Immature natural killer cell (primary cell): ENCODE measurements at regions not wholly inside any gene's neighbourhood (a gene's known extent, or its start where the extent isn't known, plus 50 kb on each side); places are given as distances from the start of the nearest gene placed in this dataset.

Experiments used
- DNase-seq, 3 donors: peaks; one replicate each; pipeline ENCODE4 v3.0.0; 2022; ENCODE audit warnings: mixed read lengths in 1 of 3
- H3K27ac Mint-ChIP-seq, 6 donors: one replicate each; pipeline ENCODE4 v1.8.0; 2020; ENCODE audit warnings: mixed read lengths in 6 of 6, mild to moderate bottlenecking in 5 of 6, inconsistent platforms in 4 of 6, moderate library complexity in 3 of 6
- H3K27me3 Mint-ChIP-seq, 3 donors: one replicate each; pipeline ENCODE4 v1.8.0; 2020 to 2021; ENCODE audit warnings: low read depth in 3 of 3, mild to moderate bottlenecking in 3 of 3, mixed read lengths in 3 of 3, moderate library complexity in 3 of 3, inconsistent platforms in 1 of 3
- H3K36me3 Mint-ChIP-seq, 3 donors: one replicate each; pipeline ENCODE4 v1.8.0; 2020; ENCODE audit warnings: mixed read lengths in 3 of 3, inconsistent platforms in 2 of 3, mild to moderate bottlenecking in 2 of 3
- H3K4me1 Mint-ChIP-seq, 2 donors: one replicate each; pipeline ENCODE4 v1.8.0; 2020; ENCODE audit warnings: inconsistent platforms in 2 of 2, mild to moderate bottlenecking in 2 of 2, mixed read lengths in 2 of 2, moderate library complexity in 1 of 2
- H3K4me3 Mint-ChIP-seq, 5 donors: one replicate each; pipeline ENCODE4 v1.8.0; 2020; ENCODE audit warnings: mild to moderate bottlenecking in 5 of 5, mixed read lengths in 5 of 5, inconsistent platforms in 3 of 5, moderate library complexity in 3 of 5
- H3K9me3 Mint-ChIP-seq, 6 donors: one replicate each; pipeline ENCODE4 v1.8.0; 2020; ENCODE audit warnings: mild to moderate bottlenecking in 6 of 6, mixed read lengths in 6 of 6, inconsistent platforms in 4 of 6, moderate library complexity in 3 of 6

DNA sequence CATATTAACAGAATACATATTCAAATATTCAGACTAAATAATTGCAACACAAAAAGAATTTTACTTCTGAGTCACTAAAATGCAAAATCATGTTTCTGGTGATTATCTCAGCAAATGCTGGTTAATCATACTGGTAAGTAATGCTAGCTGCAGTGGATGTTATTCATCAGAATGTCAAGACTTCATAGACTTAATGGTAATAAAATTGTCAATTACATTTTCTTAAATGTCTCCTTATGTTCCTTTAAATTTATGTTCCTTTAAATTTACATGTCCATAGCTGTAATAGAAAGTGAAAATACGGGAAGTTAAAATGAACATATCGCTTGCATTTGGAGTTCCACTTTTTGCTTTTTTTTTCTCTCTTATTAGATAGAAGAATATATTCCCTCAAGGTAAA, 853.0 kb downstream of the SLITRK6 start:
- Mint-ChIP-seq H3K4me1 (no peaks in the 10 kb centered on the region), H3K9me3 (peaks cover 6 to 28% (median 20%) of the 10 kb centered on the region in 6 donors), H3K36me3 (peaks cover 0 to 4% (median 0%) of the 10 kb centered on the region in 3 donors), H3K4me3 (no peak overlapping the region), H3K27me3 (no peaks in the 10 kb centered on the region), H3K27ac (no peak overlapping the region)
- DNase-seq = no peak

DNA sequence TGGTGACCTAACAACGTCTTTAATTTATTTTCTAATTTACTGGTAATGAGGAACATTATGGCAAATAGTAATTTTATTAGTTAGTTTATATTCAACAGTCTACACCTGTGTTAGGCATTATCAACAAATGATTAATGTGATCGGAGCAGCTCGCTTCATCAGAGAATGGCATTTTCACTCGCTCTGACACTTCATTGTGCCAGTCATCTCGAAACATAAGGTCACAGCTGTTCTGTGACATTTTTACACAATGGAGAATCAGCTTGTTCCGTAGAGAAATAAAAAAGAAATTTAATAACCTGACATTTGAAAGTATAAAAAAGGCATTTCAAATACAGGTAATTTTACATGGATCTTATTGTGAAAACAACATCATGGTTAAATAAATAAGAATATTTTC, 858.4 kb downstream of the SLITRK6 start:
- no peaks in the 10 kb centered on the region for H3K4me1 Mint-ChIP-seq
- H3K4me3 Mint-ChIP-seq = no peak overlapping the region
- DNase-seq = no peak

DNA sequence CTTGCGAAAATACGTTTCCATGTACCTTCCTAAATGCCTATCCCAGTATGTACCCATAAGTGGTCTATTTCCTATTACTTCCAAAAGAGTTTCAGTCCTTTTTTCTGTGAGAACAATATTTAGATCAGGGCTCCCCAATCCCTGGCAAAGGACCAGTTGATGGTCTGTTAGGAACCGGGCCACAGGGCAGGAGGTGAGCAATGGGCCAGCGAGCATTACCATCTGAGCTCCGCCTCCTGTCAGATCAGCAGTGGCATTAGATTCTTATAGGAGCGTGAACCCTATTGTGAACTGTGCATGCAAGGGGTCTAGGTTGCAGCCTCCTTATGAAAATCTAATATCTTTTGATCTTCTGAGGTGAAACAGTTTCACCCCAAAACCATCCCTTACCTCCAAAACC, 859.1 kb downstream of the SLITRK6 start:
- peaks cover 0 to 8% (median 3%) of the 10 kb centered on the region in 6 donors for H3K9me3 Mint-ChIP-seq
- H3K36me3 Mint-ChIP-seq = no peaks in the 10 kb centered on the region
- no peak for DNase-seq
- H3K27ac Mint-ChIP-seq = no peak overlapping the region
- H3K4me3 Mint-ChIP-seq = no peak overlapping the region
- peaks cover 0 to 3% of the 10 kb centered on the region in 2 donors for H3K4me1 Mint-ChIP-seq
- H3K27me3 Mint-ChIP-seq = no peaks in the 10 kb centered on the region

More for the DNA sequence above, 858.4 kb downstream of the SLITRK6 start:
- Mint-ChIP-seq H3K36me3 (no peaks in the 10 kb centered on the region), H3K27ac (no peak overlapping the region), H3K27me3 (no peaks in the 10 kb centered on the region), H3K9me3 (peaks cover 0 to 12% (median 3%) of the 10 kb centered on the region in 6 donors)

DNA sequence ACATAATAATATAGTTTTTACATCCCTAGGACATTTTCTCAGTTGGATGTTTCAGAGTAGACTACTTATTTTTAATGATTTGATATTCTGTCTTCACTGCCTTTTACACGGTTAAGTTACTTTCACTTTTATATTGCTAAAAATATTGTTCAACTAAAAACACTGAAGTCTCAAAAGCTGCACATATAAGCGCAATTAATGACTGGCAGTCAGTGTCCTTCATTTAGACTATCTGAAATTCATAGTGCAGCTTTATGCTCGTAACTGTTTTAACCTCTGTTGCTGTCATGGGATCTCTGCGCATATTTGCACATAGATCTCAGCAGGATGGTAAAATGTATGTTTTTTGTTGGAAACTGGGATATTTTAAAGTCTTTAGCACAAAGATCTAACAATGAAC, 864.3 kb downstream of the SLITRK6 start:
- Mint-ChIP-seq H3K9me3 (peaks cover 0 to 2% (median 0%) of the 10 kb centered on the region in 6 donors), H3K27me3 (no peaks in the 10 kb centered on the region), H3K4me1 (peaks cover 0 to 12% of the 10 kb centered on the region in 2 donors), H3K4me3 (peak overlapping the region; percentile 12 to 45 (median 42)), H3K27ac (no peak overlapping the region), H3K36me3 (no peaks in the 10 kb centered on the region)
- no peak for DNase-seq

DNA sequence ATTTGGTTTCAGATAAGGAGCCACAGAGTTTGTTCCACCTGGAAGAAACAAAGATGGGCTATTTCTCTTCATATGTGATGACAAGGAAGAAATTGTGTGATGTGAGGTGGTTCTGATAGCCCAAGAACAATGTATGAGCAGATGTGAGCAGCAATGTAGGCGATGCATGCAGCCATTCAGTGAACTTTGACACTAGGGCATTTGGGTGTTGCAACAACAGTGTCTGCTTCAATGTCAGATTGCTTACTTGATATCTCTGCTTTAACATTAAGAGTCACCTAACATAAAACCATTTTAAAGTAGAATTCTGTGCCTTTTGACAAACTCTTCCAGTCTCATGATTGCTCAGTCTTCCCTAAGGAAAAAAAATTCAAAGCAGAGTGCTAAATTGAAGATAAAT, 865.4 kb downstream of the SLITRK6 start:
- Mint-ChIP-seq H3K9me3 (peaks cover 0 to 2% (median under 1%) of the 10 kb centered on the region in 6 donors), H3K36me3 (no peaks in the 10 kb centered on the region), H3K4me1 (peaks cover 0 to 12% of the 10 kb centered on the region in 2 donors), H3K4me3 (no peak overlapping the region), H3K27ac (no peak overlapping the region), H3K27me3 (no peaks in the 10 kb centered on the region)
- no peak for DNase-seq

DNA sequence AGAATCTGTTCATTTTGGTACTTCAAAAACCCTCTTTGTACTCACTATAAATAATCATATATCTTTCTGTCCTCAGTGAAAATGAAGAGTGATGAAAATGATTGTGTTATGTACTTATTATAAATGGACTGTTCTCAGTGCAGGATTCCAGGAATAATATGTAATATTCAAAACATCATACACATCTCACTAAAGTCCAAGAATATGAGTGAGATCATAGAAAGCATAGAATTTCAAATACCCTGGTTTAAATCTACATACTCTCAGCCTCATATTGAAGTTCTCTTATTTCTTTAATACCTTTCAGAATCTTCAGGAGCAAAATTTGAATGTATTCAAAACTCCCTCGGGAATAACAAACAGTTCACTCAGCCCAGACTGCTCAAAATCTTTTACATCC, 868.0 kb downstream of the SLITRK6 start:
- Mint-ChIP-seq H3K27ac (no peak overlapping the region), H3K4me3 (no peak overlapping the region), H3K36me3 (no peaks in the 10 kb centered on the region), H3K4me1 (peaks cover 0 to 12% of the 10 kb centered on the region in 2 donors), H3K9me3 (peaks cover 0 to 9% (median 4%) of the 10 kb centered on the region in 6 donors), H3K27me3 (peaks cover 0 to 2% (median 0%) of the 10 kb centered on the region in 3 donors)
- DNase-seq = no peak

DNA sequence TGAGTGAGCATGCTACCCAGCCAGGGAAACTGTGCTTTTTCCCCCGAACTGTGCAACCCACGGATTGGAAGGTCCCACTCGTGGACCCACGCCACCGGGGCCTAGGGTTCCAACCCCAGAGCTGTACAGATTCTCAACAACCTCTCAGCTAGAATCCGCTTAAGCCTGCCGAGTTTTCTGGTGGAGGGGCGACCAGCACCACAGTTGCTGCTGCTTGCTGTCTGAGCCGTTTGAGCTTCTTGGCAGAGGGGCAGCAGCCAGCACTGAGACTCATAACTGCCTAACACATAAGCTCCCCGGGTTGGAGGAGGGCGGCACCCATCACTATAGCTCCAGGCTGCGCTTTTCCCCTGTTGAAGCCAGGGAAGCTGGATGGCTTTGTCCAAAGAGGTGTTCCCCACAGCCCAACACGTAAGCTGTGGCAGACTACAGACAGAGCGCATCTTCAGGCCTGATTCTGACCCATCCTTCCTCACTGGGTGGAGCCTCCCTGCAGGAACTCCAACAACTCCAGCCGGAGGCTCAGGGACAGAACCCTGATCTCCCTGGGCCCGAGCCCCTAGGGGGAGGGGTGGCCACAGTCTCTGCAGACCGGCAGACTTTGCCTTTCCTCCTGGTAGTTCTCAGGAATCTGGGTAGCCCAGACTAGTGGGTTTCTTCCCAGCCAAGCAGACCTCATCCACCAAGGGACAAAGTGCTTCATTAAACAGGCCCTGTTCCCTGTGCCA, 871.6 kb downstream of the SLITRK6 start:
- Mint-ChIP-seq H3K4me1 (no peaks in the 10 kb centered on the region), H3K4me3 (no peak overlapping the region), H3K27ac (no peak overlapping the region), H3K9me3 (peaks cover 0 to 9% (median 4%) of the 10 kb centered on the region in 6 donors), H3K27me3 (peaks cover 0 to 2% (median 0%) of the 10 kb centered on the region in 3 donors), H3K36me3 (no peaks in the 10 kb centered on the region)
- no peak for DNase-seq

DNA sequence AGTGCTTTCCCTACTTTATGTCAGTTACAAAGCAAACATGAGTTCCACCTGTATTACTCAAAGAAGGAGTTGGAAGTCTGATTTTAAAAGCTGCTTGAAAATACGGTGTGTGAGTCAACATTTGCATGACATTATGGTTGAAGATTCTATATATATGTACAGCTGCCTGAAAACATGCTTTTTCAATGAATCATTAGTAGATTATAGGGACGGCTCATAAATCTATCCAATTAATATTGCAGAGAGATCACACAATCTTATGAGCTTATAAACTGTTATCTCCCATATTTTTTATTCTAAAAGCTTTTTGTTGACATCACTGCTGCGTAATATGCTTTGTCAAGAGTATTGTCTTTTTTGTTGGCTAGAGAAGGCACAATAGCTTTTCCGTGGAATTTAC, 873.8 kb downstream of the SLITRK6 start:
- Mint-ChIP-seq H3K36me3 (no peaks in the 10 kb centered on the region), H3K27ac (no peak overlapping the region), H3K4me1 (no peaks in the 10 kb centered on the region), H3K27me3 (peaks cover 0 to 2% (median 0%) of the 10 kb centered on the region in 3 donors), H3K4me3 (no peak overlapping the region), H3K9me3 (peaks cover 0 to 9% (median 3%) of the 10 kb centered on the region in 6 donors)
- DNase-seq = no peak

DNA sequence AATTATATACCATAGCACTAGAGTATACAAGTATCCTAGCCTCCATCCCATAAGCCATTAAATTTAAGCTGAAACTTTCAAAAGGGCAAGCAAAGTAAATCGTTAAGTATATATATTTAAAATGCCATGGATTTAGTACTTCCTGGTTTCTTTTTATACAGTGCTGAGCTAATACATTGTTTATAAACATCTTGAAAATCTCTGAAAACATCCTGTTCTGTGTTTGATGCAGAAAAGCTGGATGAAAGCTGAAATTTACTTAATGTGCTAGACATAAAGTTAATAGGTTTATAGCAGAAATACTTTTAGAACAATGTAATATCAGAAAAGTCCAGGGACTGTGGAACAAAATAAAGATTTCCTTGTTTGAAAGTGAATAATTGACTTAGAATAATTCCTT, 875.4 kb downstream of the SLITRK6 start:
- Mint-ChIP-seq H3K4me1 (no peaks in the 10 kb centered on the region), H3K4me3 (no peak overlapping the region), H3K27ac (no peak overlapping the region), H3K9me3 (peaks cover 0 to 8% (median 3%) of the 10 kb centered on the region in 6 donors), H3K27me3 (peaks cover 0 to 2% (median 0%) of the 10 kb centered on the region in 3 donors), H3K36me3 (no peaks in the 10 kb centered on the region)
- DNase-seq = no peak

DNA sequence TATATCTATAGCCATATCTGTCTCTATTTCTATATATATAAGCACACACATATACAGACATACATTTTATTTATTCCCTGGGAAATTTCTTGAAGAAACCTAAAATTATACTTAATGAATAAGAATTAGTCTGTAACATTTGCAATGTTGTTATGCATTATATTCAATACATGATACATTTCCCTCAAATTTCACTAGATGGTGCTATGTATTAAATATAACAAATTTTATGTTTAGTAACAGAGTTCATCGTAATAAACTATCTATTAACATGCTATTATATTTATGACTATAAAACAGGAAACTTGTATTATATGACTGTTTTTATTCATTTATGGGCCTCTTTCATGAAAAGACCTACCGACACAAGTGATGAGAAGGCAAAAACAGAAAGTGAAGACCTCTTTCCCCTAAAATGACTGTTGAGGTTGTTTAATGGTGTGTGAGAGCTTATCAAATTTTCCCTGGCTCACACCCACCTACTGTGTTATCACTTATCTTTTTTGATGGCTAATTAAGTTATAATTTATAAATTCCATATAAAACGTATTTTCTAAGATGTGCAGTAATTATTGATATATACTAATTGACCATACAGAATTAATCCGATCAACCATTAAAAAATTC, 881.9 kb downstream of the SLITRK6 start:
- H3K4me1 Mint-ChIP-seq = no peaks in the 10 kb centered on the region
- no peak overlapping the region for H3K27ac Mint-ChIP-seq
- no peak overlapping the region for H3K4me3 Mint-ChIP-seq
- H3K36me3 Mint-ChIP-seq = no peaks in the 10 kb centered on the region
- peaks cover 0 to 7% (median 3%) of the 10 kb centered on the region in 6 donors for H3K9me3 Mint-ChIP-seq
- no peak for DNase-seq
- H3K27me3 Mint-ChIP-seq = no peaks in the 10 kb centered on the region

DNA sequence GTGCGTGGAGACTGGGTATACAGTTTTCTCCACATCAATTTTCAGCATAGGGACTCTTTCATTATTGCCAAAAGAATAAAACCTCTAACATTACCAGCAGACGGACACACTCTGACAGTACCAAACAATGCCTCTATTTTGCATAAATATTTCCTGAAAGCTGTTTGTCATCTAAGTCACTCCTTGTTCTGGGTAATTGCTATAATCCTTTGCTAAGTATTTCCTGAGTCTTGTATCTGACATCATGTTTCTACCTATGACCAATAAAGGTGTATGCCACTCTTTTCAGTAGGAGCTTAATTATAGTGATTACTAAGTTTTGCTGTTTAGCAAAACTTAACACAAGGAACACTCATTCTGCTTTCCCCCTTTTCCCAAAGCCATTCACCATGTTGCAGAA, 886.5 kb downstream of the SLITRK6 start:
- Mint-ChIP-seq H3K4me3 (no peak overlapping the region), H3K27me3 (no peaks in the 10 kb centered on the region), H3K9me3 (peaks cover 0 to 8% (median 3%) of the 10 kb centered on the region in 6 donors), H3K36me3 (no peaks in the 10 kb centered on the region), H3K27ac (no peak overlapping the region), H3K4me1 (no peaks in the 10 kb centered on the region)
- no peak for DNase-seq

DNA sequence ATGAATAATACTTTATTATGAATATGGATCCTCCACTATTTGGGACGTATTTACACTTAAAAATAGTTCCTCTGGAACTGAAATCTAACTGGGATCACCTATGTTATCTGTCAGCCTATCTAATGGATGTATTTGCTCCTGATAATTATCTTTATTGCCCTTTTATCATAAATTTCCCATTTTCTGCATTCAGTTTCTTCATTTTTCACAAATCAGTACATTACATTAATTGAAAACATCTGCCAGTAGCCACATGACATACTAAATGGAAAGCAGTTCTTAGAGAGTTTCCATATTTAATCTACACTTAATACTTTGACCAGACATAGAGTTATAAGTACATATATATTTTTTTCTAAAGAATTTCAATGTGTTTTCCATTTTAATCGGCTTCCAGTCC, 888.8 kb downstream of the SLITRK6 start:
- no peak for DNase-seq
- no peak overlapping the region for H3K27ac Mint-ChIP-seq
- no peaks in the 10 kb centered on the region for H3K4me1 Mint-ChIP-seq
- H3K27me3 Mint-ChIP-seq = no peaks in the 10 kb centered on the region
- H3K4me3 Mint-ChIP-seq = no peak overlapping the region
- peaks cover 0 to 8% (median 3%) of the 10 kb centered on the region in 6 donors for H3K9me3 Mint-ChIP-seq
- no peaks in the 10 kb centered on the region for H3K36me3 Mint-ChIP-seq

DNA sequence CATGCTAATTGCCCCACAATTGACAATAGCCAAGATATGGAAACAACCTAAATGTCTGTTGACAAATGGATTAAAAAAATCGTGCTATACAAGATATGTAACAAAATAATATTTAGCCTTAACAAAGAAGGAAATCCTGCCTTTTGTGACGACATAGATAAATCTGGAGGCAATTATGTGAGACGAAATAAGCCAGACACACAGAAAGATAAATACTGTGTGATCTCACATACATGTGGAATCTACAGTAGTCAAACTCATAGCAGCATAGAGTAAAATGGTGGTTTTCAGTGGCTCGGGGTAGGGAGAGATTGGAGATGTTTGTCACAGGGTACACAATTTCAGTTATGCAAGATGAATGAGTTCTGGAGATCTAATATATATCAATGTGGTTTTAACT, 895.8 kb downstream of the SLITRK6 start:
- Mint-ChIP-seq H3K4me1 (no peaks in the 10 kb centered on the region), H3K36me3 (no peaks in the 10 kb centered on the region), H3K27me3 (no peaks in the 10 kb centered on the region), H3K9me3 (no peaks in the 10 kb centered on the region), H3K27ac (no peak overlapping the region), H3K4me3 (no peak overlapping the region)
- no peak for DNase-seq

DNA sequence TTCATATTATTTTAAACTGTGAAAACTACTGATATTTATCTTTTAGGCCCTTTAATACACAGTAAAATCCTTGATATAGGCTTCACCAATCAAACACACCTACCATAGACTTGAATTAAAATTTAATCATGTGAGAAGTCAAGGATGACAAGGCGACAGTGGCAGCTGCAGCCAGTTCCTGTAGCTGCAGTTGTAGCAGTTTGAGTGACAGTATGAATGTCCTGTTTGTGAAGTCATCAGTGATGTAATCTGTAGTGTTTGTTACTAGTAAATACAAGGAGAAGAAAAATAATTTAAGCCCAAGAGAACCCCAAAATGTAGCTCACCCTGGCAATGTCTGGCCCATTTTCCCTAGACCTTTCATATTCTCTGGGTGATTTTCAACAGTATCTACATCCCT, 897.0 kb downstream of the SLITRK6 start:
- Mint-ChIP-seq H3K4me1 (no peaks in the 10 kb centered on the region), H3K27me3 (no peaks in the 10 kb centered on the region), H3K9me3 (no peaks in the 10 kb centered on the region), H3K27ac (no peak overlapping the region), H3K4me3 (no peak overlapping the region), H3K36me3 (no peaks in the 10 kb centered on the region)
- no peak for DNase-seq
